PC-9 (cell line): ENCODE measurements at regions not wholly inside any gene's neighbourhood (a gene's known extent, or its start where the extent isn't known, plus 50 kb on each side); places are given as distances from the start of the nearest gene placed in this dataset.

Source experiments
- BruUV-seq: library from RNA; stranded (reverse); fragments of 400-500 nt; replicated peaks from 2 replicates; lab custom pipeline; 2021; lab: Mats Ljungman, UMichigan
- CTCF ChIA-PET: fragments of 300-600 bp; sonication (Branson Sonifier 250); formaldehyde crosslinking; loops from one replicate; lab custom pipeline; 2022; ENCODE audit warnings: antibody characterized with exemption; lab: Charles Lee
- POLR2A ChIA-PET: fragments of 300-600 bp; sonication (Branson Sonifier 250); formaldehyde crosslinking; loops from one replicate; lab custom pipeline; 2022; ENCODE audit warnings: antibody characterized with exemption; ENCODE audit not compliant: unreplicated experiment; lab: Charles Lee
- DNase-seq, 2 experiments: peaks; one replicate each; pipeline versions ENCODE4 v3.0.0 to v3.0.0-alpha.2; 2015 to 2022; ENCODE audit warnings: mixed read lengths in 1 of 2
- H2AFZ ChIP-seq: fragments of 200-600 bp; sonication (generic); 2 replicates; pipeline ENCODE4 v1.8.1; 2017; ENCODE audit warnings: antibody characterized with exemption
- H3F3A ChIP-seq: fragments of 200-600 bp; sonication (generic); 2 replicates; pipeline ENCODE4 v1.8.1; 2017; ENCODE audit warnings: antibody characterized with exemption, mild to moderate bottlenecking, low read depth; ENCODE audit not compliant: insufficient read depth
- H3K27ac ChIP-seq: fragments of 200-600 bp; sonication (generic); 2 replicates; pipeline ENCODE4 v1.6.1; 2016; ENCODE audit warnings: mixed run types
- H3K27me3 ChIP-seq: fragments of 200-600 bp; sonication (generic); 2 replicates; pipeline ENCODE4 v1.6.1; 2016; ENCODE audit warnings: low read depth, mixed run types; ENCODE audit not compliant: insufficient read depth
- H3K36me3 ChIP-seq: fragments of 200-600 bp; sonication (generic); 2 replicates; pipeline ENCODE4 v1.6.1; 2016; ENCODE audit warnings: low read depth, mixed run types
- H3K4me1 ChIP-seq: fragments of 200-600 bp; sonication (generic); replicated peaks from 2 replicates; pipeline ENCODE4 v1.6.1; 2016; ENCODE audit warnings: mixed run types; ENCODE audit not compliant: insufficient read depth
- H3K4me2 ChIP-seq: fragments of 200-600 bp; sonication (generic); 2 replicates; pipeline ENCODE4 v1.6.1; 2017; ENCODE audit warnings: mixed run types
- H3K4me3 ChIP-seq: fragments of 200-600 bp; sonication (generic); 2 replicates; pipeline ENCODE4 v1.6.1; 2016; ENCODE audit warnings: mixed run types
- H3K79me2 ChIP-seq: fragments of 200-600 bp; sonication (generic); 2 replicates; pipeline ENCODE4 v1.6.1; 2017; ENCODE audit warnings: low read depth, mixed run types
- H3K9me2 ChIP-seq: fragments of 200-600 bp; sonication (generic); 2 replicates; pipeline ENCODE4 v1.8.1; 2017; ENCODE audit warnings: mild to moderate bottlenecking; ENCODE audit not compliant: insufficient read depth
- H3K9me3 ChIP-seq: fragments of 200-600 bp; sonication (generic); 2 replicates; pipeline ENCODE4 v1.8.1; 2016; ENCODE audit warnings: low read depth; ENCODE audit not compliant: insufficient read depth
- H4K20me1 ChIP-seq: fragments of 200-600 bp; sonication (generic); 2 replicates; pipeline ENCODE4 v1.8.1; 2017; ENCODE audit not compliant: insufficient read depth
- EZH2 ChIP-seq: fragments of 200-600 bp; sonication (generic); IDR thresholded peaks from 2 replicates; pipeline ENCODE4 v1.8.0; 2017; ENCODE audit warnings: antibody characterized with exemption, low read depth
- intact Hi-C: fragments of 100-400 bp; cut with micrococcal nuclease; formaldehyde crosslinking; loops from one replicate; pipeline ENCODE4 v1.10.0; 2022; ENCODE audit not compliant: unreplicated experiment
- TF ChIP-seq, protein P1 (sequence below): fragments of 200-600 bp; sonication (generic); conservative IDR thresholded peaks from 2 replicates; pipeline ENCODE4 v1.6.1; 2017; ENCODE audit warnings: mixed run types, antibody characterized with exemption, mild to moderate bottlenecking, moderate library complexity

- no peaks in the 10 kb centered on the region for H4K20me1 ChIP-seq
- no peaks in the 10 kb centered on the region for H3F3A ChIP-seq
- no peaks in the 10 kb centered on the region for H3K79me2 ChIP-seq
- intact Hi-C loops: no loop called here
- no peak overlapping the region for H3K4me3 ChIP-seq
- no peak overlapping the region for H3K4me2 ChIP-seq
- H3K9me2 ChIP-seq: no peaks in the 10 kb centered on the region
- CTCF ChIA-PET: no interaction called here
- no peak overlapping the region for H3K27ac ChIP-seq
- H3K36me3 ChIP-seq: no peaks in the 10 kb centered on the region
- TF ChIP-seq EZH2: no peak
- TF ChIP-seq, protein P1, sequence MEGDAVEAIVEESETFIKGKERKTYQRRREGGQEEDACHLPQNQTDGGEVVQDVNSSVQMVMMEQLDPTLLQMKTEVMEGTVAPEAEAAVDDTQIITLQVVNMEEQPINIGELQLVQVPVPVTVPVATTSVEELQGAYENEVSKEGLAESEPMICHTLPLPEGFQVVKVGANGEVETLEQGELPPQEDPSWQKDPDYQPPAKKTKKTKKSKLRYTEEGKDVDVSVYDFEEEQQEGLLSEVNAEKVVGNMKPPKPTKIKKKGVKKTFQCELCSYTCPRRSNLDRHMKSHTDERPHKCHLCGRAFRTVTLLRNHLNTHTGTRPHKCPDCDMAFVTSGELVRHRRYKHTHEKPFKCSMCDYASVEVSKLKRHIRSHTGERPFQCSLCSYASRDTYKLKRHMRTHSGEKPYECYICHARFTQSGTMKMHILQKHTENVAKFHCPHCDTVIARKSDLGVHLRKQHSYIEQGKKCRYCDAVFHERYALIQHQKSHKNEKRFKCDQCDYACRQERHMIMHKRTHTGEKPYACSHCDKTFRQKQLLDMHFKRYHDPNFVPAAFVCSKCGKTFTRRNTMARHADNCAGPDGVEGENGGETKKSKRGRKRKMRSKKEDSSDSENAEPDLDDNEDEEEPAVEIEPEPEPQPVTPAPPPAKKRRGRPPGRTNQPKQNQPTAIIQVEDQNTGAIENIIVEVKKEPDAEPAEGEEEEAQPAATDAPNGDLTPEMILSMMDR: no peak
- no peak for DNase-seq
- POLR2A ChIA-PET: no interaction called here
- no peaks in the 10 kb centered on the region for H3K27me3 ChIP-seq
- H3K4me1 ChIP-seq: no peaks in the 10 kb centered on the region
- no TSS peak for BruUV-seq
- no peak overlapping the region for H2AFZ ChIP-seq
- H3K9me3 ChIP-seq: no peaks in the 10 kb centered on the region
Measured at GRCh38 chr21:19731251-19731650, 1267.0 kb upstream of the NCAM2 start.

GRCh38 chr21:19759836-19760235 lies 1238.4 kb upstream of the NCAM2 start:
- POLR2A ChIA-PET: no interaction called here
- Histone ChIP-seq H3K4me1 (no peaks in the 10 kb centered on the region), H3K9me3 (no peaks in the 10 kb centered on the region), H2AFZ (no peak overlapping the region), H3F3A (no peaks in the 10 kb centered on the region), H3K9me2 (no peaks in the 10 kb centered on the region), H3K4me2 (no peak overlapping the region), H3K27ac (no peak overlapping the region), H3K4me3 (no peak overlapping the region), H4K20me1 (no peaks in the 10 kb centered on the region), H3K79me2 (no peaks in the 10 kb centered on the region), H3K27me3 (no peaks in the 10 kb centered on the region), H3K36me3 (no peaks in the 10 kb centered on the region)
- CTCF ChIA-PET: no interaction called here
- DNase-seq: no peak
- no peak for TF ChIP-seq EZH2
- intact Hi-C loops: no loop called here
- no TSS peak for BruUV-seq

DNA sequence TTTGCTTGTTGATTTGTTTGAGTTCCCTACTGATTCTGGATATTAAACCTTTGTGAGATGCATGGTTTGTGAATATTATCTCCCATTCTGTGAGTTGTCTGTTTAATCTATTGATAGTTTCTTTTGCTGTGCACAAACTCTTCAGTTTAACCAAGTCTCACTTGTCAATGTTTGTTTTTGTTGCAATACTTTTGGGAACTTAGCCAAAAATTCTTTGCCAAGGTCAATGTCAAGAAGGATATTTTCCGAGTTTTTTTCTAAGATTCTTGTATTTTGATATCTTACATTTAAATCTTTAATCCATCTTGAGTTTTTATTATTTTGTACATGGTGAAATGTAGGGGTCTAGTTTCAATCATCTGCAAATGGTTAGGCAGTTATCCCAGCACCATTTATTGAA lies 1230.7 kb upstream of the NCAM2 start:
- Histone ChIP-seq H3K9me2 (no peaks in the 10 kb centered on the region), H3K9me3 (no peaks in the 10 kb centered on the region), H3K4me1 (no peaks in the 10 kb centered on the region), H3K27ac (no peak overlapping the region), H3K4me3 (no peak overlapping the region), H2AFZ (no peak overlapping the region), H3K79me2 (no peaks in the 10 kb centered on the region), H3F3A (no peaks in the 10 kb centered on the region), H3K4me2 (no peak overlapping the region), H3K27me3 (no peaks in the 10 kb centered on the region), H3K36me3 (no peaks in the 10 kb centered on the region), H4K20me1 (no peaks in the 10 kb centered on the region)
- intact Hi-C loops: no loop called here
- ChIA-PET POLR2A (no interaction called here), CTCF (no interaction called here)
- DNase-seq: no peak
- no TSS peak for BruUV-seq
- TF ChIP-seq, protein P1: no peak
- no peak for TF ChIP-seq EZH2

DNA sequence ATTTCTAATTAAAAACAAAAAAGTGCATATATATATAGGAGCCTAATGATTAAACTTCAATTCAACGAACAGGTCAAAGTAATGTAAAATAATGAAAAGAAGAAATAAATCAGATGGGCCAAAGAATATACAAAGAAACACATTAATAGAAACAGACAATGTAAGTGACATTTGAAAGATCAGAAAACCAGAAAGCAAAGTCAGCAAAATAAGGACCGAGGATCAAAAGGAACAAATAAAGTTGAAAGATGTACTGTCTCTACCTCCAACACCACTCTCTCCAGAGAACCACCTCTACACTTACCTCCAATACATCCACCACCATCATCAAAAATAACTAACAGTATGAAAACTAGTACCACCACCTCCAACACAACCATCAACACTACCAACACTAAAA lies 1226.3 kb upstream of the NCAM2 start:
- TF ChIP-seq, protein P1: no peak
- TF ChIP-seq EZH2: no peak
- no peaks in the 10 kb centered on the region for H3K36me3 ChIP-seq
- intact Hi-C loops: no loop called here
- DNase-seq: no peak
- no peak overlapping the region for H2AFZ ChIP-seq
- no peaks in the 10 kb centered on the region for H3F3A ChIP-seq
- no peaks in the 10 kb centered on the region for H4K20me1 ChIP-seq
- no TSS peak for BruUV-seq
- no peaks in the 10 kb centered on the region for H3K4me1 ChIP-seq
- H3K27me3 ChIP-seq: no peaks in the 10 kb centered on the region
- CTCF ChIA-PET: no interaction called here
- POLR2A ChIA-PET: no interaction called here
- no peak overlapping the region for H3K27ac ChIP-seq
- no peaks in the 10 kb centered on the region for H3K79me2 ChIP-seq
- H3K9me3 ChIP-seq: no peaks in the 10 kb centered on the region
- no peak overlapping the region for H3K4me2 ChIP-seq
- H3K9me2 ChIP-seq: no peaks in the 10 kb centered on the region
- H3K4me3 ChIP-seq: no peak overlapping the region
